GM21423 (cell line): ENCODE measurements at regions not wholly inside any gene's neighbourhood (a gene's known extent, or its start where the extent isn't known, plus 50 kb on each side); places are given as distances from the start of the nearest gene placed in this dataset.

Experiments used
- ATAC-seq: cut with Tn5 transposase; IDR thresholded peaks from one replicate; pipeline ENCODE4 v1.9.1; 2021; ENCODE audit warnings: mild to moderate bottlenecking, moderate library complexity; ENCODE audit not compliant: unreplicated experiment

DNA sequence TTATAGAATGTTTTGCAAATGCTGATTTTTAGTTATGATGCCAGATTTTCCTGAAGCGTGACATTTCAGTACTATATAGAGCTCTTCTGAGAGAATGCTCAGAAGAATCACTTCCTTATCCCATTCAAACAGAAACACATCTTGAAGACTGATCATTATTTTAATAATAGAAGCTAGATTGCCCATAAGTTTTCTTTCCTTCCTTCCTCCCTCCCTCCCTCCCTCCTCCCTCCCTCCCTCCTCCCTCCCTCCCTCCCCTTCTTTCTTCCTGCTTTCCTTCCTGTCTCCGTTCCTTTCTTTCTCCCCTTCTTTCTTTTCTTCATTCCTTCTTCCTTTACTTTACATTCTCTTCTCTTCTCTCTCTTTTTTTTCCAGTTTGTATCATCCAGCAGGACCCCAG, 767.4 kb downstream of the IRX1 start:
- no peak for ATAC-seq

DNA sequence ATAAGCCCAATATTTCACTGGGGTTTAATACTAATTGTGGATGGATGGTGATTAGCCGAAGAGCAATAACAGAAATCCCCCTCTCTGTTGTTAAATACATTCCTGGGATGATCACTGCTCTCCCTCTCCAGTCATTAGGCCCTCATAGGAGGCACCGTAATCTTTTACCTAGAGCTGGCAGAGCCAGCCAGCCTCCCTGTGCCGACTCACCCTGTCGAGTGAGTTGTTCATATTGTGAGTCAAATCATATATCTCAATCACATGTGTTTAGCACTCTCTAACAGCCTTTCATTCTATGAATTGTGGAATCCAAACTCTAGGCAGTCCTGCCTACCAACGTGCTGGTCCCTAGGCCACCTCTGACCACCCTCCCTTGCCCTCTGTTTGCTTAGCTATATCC, 771.0 kb downstream of the IRX1 start:
- ATAC-seq = no peak

DNA sequence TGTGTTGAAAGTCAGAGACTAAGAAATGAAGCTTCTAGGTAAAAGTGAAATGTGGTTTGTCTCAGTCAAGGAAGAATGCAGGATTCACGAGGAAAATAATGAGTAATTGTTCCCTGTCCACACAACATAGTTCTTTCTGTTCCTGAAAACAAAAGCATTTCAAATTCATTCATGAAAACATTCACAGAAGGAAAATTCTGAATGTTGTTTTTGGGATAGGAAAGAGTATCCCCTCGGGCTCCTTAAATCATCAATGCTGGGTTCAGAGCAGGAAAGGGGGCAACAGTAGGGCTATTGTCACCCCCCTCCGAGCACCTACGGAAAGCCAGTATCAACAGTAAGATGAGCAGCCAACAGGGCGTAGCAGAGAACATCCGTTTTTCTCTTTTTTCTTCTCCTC, 769.9 kb upstream of the ADAMTS16 start:
- ATAC-seq = no peak

DNA sequence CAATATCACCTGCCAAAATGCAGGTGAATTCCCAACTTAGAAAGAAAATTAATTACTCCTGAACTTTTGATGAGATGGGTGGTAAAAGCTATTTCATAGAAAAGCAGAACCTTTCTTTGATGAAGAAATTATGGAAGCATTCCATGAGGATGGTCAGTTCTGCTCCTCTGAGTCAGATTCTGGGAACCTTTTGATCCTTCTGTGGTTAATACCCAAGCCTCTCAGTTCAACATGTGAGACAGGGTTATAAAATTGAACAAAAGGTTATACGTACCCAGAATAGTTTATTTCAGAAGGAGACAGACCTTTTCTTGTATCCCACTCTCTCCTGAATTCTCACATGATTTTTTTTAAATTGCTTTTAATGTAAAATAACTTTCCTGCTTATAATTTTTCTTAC, 767.6 kb upstream of the ADAMTS16 start:
- no peak for ATAC-seq

DNA sequence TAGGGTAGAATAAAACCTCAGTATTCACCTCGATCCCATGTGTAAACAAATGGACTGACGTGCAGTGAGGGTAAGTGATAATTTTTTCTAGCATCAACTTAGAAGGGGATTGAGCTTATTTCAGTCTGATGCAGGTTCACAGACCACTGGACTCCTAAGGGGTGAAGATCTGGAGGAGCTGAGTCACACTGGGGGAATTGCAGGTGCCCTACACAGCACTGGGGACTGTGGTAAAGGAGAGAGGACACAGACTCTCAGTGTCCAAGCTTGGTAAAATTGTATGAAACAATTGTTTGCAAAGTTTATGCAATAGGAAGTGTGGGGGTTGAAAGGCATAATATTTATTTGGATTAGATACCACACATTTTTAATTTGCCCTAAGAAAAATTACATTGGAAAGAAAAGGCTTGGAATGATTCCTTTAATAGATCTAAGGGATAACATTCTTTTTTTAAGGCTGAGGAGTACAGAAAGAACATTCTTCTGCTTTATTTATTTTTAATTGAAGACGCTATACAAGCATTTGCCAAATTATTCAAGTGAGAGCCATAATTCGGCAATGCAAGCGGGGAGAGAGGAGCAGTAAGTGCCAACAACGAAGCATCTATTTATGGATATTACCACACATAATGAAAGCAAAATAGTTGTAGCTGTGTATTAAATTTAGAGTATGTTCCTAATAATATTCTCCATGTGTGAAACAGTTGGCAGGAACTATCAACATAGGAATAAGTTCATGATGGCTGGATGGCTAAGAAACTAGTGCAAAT, 766.9 kb upstream of the ADAMTS16 start:
- ATAC-seq = no peak

DNA sequence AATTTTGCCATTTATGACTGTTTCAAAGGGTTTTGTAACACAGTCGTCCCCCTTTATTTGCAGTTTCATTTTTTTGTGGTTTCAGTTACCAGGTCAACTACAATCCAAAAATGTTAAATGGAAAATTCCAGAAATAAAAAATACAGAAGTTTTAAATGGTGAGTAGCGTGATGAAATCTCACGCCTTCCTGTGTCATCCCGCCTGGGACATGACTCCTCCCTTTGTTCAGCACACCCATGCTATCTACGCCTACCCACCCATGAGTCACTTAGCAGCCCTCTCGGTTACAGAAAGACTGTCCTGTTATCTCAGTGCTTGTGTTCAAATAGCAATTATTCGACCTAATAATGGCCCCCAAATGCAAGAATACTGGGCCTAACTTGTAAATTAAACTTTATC, 765.3 kb upstream of the ADAMTS16 start:
- no peak for ATAC-seq

DNA sequence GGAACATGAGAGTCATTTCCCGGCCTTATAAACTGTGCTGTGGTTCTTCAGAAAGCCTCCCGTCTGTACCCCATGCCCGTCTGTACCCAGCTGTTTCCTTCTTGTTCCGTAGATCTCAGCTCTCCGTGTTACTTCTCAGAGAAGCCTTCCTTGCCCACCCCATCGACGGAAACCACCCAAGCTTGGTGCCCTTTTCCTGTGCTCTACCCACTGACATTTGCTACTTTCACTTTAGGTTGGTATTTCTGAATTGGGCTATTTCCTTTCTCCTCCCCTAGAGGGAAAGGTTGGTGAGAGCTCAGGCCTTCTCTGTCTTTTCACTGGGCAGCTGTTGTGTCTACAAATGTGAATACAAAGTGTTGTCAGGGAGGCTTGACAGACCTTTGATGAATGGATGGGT, 764.5 kb upstream of the ADAMTS16 start:
- ATAC-seq = no peak

DNA sequence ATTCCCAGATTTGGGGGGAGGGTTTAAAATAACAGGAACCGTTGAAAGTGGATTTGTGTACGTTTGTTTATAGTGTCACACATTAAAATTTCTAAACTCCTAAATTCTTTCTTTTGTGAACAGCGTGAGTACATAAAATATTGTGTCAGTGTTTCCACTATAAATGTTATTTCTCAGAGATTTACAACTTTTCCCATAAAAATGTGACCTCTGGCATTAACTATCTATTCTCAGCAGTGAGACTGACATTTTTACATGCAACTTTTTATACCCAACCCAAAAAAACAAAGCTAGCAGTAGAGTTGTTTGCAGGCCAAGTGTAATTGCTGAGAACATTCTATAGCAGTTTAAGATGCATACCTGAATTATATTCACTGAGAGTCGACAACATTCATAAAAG, 757.0 kb upstream of the ADAMTS16 start:
- no peak for ATAC-seq

DNA sequence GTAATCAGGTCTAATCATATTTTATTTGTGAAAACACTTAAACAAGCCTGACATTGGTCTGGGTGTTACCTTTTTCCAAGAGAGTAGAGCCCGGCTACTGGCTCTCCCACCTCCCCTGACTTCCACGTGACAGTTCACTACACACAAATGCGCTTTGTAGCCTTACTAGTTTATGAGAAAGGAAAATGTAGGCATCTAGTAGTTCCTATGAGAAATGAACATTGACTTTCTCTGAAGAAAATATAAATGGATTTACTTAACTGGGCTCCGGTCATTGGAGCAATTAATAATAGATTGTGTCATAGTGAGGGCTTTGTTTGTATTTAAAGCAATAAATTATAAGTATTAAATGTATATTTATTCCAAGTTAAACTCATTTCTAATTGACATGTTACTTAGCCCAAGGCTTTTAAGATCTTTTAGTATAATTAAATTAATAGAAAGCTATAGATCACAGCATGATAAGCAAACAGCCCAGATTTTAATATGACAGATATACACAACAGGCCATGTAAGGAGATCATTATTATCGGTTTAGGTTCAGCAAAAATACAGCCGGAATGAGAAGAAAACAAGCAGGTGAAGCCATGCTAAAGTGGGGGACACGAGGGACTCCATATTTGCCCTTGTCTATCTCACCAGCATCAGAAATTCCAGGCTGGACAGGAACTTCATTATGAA, 756.5 kb upstream of the ADAMTS16 start:
- ATAC-seq = no peak

DNA sequence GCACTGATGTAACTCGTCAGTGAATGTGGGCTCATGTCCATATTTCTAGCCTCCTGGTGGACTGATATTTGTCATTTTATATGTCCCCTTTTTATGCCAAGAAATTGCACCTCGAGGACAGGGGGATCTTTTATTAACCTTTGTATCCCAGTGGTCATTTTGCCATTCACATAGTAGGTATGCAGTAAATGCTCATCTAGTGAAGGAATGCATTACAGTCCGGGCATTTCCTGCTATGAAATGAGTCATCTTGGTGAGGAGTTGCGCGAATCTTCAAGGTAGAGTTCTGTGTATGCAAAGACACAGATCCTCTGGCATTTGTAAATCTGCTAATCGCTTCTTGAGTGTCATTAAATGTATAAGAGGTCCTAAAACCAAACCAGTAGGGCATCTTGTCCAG, 755.5 kb upstream of the ADAMTS16 start:
- no peak for ATAC-seq

DNA sequence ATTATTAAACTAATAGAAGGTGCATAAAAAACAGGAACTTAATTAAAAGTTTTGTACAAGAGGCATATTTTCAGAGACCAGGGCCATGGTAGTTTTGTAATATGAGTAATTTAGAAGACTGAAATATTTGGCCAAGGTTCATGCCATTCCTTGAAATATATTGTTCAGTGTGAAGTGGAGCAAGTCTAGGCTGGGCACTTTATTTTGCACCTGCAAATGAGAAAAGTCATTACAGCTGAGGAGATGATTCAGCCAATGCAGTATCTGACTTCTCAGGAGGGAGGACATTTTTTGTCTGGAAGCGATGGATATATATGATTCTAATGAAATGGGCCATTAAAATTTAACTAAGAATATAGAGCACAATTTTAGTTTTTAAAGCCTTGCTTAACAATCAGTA, 754.0 kb upstream of the ADAMTS16 start:
- no peak for ATAC-seq

DNA sequence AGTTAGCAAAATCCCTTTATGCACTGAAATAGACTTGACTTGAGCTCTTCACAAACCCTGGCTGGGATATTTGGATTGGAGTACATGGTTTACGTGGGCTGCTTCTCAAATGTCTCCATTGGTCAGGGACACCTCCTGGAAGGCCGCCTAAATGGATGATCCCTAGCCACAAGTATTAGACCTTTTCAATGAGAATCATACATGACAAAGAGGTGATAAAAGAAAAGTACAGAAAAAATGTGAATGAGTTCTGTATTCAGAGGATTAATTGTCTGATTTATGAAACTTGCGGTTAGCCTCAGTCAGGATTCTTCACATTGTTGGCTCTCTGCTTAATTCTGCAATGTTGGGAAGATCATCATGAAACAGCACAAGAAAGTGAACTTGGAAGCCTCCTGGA, 752.8 kb upstream of the ADAMTS16 start:
- ATAC-seq = no peak

DNA sequence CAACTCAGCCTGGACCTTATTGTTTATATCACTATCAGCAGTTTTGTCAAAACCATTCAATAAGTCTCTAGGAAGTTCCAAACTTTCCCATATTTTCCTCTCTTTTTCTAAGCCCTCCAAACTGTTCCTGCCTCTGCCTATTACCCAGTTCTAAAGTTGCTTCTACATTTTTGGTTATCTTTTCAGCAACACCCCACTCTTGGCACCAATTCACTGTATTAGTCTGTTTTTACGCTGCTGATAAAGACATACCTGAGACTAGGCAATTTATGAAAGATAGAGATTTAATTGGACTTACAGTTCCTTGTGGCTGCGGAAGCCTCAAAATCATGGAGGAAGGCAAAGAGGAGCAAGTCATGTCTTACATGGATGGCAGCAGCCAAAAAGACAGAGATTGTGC, 744.4 kb upstream of the ADAMTS16 start:
- ATAC-seq = no peak

DNA sequence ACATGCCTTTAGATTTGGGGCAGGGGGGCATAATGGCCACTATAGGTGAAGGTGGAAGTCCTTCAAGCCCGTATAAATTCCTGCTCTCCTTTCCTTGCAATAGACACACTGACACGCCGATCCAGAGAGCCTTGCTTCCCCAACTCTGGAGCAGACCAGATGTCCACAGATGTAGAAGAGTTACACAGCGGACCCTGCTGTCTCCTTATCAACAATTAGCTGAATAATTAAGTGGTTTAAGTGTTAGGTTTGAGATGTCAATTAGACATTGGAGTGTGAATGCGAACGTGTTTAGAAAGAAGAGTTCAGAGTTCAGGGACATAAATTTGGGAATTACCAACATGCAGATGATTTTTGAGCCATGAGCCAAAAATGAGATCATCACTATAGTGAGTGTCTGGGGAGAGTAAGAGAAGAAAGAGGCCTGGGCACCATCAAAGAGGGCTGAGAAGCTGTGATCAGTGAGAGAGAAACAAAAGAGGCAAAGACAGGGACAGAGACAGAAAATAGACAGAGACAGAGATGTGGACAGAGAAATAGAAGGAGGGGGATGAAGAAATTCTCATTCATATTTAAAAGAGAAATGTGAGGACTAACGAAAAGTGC, 734.4 kb upstream of the ADAMTS16 start:
- no peak for ATAC-seq

DNA sequence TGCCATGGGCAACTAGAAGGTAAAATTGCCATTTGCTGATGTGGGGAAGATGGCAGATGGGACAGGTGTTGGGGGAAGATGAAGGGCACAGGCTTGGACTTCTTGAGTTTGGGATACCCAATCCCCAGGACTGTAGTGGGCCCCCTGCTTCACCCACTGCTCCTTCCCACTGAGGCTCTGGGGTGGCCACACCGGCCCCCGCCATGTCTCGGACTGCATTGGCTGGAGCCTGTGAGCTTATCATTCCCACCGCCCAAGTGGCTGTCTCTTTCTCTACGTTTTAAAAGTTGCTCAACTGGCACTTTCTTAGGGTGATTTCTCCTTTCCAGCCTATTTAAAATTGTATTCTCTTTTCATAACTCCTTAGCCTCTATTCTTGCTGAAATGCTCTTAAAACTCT, 730.0 kb upstream of the ADAMTS16 start:
- ATAC-seq = no peak

DNA sequence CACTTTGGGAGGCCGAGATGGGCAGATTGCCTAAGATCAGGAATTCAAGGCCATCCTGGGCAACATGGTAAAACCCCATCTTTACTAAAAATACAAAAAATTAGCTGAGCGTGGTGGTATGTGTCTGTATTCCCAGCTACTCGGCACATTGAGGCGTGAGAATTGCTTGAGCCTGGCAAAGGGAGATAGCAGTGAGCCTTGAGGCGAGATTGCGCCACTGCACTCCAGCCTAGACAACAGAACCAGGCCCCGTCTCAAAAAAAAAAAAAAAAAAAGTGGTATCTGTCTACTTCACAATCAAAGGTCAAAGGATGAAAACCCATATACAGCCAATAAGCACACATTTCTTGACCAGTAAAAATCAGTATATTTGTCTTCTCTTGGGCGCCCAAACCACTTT, 728.5 kb upstream of the ADAMTS16 start:
- ATAC-seq = no peak

DNA sequence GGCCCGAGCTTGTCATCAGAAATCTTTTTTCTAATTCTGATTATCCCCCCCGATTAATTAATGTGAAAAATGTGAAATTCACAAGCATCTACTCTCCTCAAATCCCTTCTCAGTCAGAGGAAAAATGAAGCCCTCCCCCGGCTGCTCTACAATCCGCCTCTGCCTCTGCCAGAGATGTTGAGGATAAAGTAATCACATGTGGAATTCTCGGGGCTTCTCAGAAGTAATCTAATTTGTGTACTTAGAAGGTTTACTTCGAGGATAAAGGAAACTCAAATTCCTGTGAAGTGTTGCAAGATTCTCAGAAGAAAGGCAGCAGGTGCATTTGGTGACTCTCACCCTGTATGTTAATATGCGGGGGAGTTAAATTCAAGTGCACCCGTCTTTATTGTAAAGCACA, 726.1 kb upstream of the ADAMTS16 start:
- no peak for ATAC-seq

DNA sequence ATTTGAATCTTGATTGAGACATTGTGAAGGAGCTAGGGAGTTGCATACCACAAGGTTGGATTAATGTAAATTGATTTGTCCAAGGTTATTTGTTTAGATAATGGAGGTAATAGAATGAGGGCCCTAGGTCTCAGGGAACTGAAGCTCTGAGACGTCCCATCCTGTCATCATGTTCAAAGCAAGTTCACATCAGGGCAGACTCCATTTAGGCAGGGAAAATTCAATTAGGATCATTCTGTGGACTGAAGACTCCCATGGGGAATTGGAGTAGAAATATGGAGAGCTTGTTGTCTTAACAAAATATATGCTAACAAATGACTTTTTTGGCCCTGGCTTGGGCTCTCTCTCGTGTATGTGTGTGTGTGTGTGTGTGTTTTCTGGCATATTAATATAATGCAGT, 722.0 kb upstream of the ADAMTS16 start:
- no peak for ATAC-seq

DNA sequence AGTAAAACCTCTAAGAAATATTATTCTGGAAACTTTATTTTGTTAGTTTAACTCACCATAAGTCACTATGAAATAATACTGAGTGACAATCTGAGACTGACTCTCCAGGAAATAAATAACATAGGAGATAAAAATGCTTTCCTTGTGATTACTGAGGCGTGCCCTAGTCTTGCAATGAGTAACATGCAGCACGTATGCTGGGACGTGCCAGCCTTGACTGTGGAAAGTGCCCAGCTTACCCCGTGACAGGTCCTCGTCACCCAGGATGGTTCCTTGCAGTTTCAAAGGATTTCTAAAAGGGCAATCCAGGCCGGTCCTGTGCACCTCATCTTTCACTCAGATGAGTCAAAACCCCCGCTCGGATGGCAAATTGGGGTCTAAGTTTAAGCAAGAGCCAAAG, 720.8 kb upstream of the ADAMTS16 start:
- ATAC-seq = no peak

DNA sequence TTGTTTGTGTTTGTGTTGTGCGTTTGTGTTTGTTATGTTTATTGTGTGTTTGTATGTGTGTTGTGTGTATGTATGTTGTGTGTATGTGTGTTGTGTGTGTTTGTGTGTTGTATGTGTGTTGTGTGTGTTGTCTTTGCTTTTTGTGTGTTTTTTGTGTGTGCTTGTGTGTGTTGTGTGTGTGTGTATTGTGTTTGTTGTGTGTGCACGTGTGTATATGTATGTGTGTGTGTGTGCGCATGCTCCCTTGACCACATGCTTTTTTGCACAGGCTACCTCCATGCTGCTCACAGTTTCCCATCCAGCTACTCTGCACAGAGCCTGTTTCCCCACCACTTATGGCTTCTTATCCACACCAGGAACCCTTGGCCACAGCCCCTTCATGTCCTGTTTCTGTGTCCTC, 720.0 kb upstream of the ADAMTS16 start:
- ATAC-seq = no peak

DNA sequence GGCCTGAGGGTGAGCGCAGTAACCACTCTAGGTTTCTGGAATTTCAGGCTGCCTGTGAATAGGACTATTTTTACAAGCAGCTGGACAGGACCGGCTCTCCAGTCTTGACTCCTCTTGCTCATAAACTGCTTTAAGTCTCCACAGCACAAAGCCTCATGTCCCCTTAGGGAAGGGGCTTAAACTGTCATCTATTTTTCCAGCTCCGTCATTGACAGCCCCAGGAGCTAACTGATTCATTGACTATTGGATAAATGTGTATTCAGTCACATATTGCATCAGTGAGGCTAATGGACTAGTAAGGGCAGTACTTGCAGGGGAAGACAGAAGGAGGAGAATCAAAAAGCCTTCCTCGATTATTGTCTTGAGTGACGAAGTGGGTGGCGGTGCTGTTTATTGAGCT, 719.4 kb upstream of the ADAMTS16 start:
- ATAC-seq = no peak

DNA sequence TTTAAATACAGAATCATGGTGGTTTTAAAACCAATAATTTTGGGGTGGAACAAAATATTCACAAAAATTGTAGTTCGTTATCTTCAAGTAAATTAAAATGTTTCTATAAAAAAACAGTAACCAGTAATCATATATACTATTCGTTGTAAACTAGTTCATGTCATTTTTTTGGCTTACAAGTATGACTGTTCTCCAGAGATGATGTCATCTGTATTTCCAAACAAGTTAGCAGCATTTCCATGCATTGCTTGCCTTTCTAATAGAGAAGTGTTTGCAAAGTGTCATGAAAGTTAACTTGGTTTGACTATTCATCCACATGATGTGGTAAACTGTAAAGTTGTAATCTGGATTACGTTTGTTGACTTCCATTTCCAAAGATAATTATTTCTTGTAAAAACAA, 717.9 kb upstream of the ADAMTS16 start:
- no peak for ATAC-seq
